ENCODE measurements at regions not wholly inside any gene's neighbourhood (a gene's known extent, or its start where the extent isn't known, plus 50 kb on each side); places are given as distances from the start of the nearest gene placed in this dataset.
"Not testable (repeated sequence)": the region's sequence is repeated elsewhere in the genome, so short reads cannot be mapped to it uniquely, and the experiment has no call there.

DNA sequence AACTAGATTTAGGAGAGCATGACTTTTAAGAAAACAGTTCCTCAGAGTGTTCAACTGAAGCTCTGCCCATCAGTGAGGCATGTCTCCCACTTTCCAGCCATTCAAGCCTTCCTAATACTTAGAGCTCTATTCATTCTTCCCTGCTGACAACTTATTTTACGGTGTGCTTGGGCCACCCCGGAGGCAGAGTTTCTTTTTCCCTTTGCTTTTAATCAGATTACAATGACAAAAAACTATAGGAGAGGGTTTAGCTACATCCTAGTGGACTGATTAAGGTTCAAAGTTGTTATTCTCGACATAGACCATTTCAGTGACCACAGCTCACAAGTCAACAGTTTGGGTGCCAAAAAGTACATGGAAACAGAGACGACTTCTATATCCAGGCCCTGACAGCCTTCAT lies 167.8 kb upstream of the TRIB2 start:
- Mint-ChIP-seq H3K4me1 (ENCODE audit: low read depth) (peaks cover 12% of the 10 kb centered on the region), H3K27ac (no peak overlapping the region), H3K27me3 (ENCODE audit: low read depth) (no peaks in the 10 kb centered on the region), H3K36me3 (ENCODE audit: low read depth) (peaks cover 7% of the 10 kb centered on the region), H3K4me3 (ENCODE audit: low read depth) (no peak overlapping the region), H3K9me3 (peaks cover 6% of the 10 kb centered on the region)
- no peak for DNase-seq (ENCODE audit: low spot score)
- intact Hi-C loops (cut with micrococcal nuclease): no loop called here

DNA sequence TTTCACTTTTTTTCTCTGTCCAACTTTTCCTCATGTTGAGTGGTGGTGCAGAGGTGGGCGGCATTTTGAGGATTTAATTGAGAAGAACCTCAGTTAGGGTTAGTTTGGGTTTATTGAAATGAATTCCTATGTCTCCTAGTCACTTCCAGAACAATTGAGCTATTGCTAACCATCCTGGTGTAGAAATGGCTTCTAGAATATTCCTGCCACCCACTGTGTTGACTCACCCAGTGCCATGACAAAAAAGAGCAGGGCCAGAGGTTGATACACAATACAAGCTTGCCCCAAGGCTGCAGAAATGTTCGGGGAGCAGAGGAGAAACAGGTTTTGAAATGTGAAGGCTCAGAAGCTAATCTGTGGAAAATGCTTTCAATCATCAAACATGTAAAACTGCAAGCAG lies 167.1 kb upstream of the TRIB2 start:
- intact Hi-C loops (cut with micrococcal nuclease): loop anchor here (10.0 kb wide), 1 partner anchor 685 kb away; no protein-coding TSS in a partner anchor
- Mint-ChIP-seq H3K27ac (no peak overlapping the region), H3K4me3 (ENCODE audit: low read depth) (no peak overlapping the region), H3K36me3 (ENCODE audit: low read depth) (peaks cover 7% of the 10 kb centered on the region), H3K27me3 (ENCODE audit: low read depth) (no peaks in the 10 kb centered on the region), H3K9me3 (peaks cover 6% of the 10 kb centered on the region), H3K4me1 (ENCODE audit: low read depth) (peaks cover 17% of the 10 kb centered on the region)
- no peak for DNase-seq (ENCODE audit: low spot score)

DNA sequence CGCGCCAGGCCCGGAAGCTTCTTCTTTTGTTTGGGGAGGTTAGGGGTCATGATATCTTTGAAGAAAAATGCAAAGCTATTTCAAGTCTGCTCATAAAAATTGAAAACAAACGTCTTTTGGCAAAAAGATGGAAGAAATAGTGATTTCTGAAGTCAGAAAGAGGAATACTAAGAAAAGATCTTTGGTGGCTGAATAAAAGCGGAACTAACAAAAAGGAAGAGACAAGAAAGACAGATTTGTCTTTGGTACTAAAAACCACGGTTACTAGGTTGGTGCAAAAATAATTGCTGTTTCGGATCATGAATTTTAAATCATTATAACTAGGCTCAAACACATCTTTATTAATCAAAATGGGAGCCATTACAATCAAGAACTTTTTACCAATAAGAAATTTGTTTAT lies 164.6 kb upstream of the TRIB2 start:
- no peak for DNase-seq (ENCODE audit: low spot score)
- peaks cover 7% of the 10 kb centered on the region for H3K36me3 Mint-ChIP-seq (ENCODE audit: low read depth)
- peaks cover 39% of the 10 kb centered on the region for H3K4me1 Mint-ChIP-seq (ENCODE audit: low read depth)
- no peaks in the 10 kb centered on the region for H3K27me3 Mint-ChIP-seq (ENCODE audit: low read depth)
- intact Hi-C loops (cut with micrococcal nuclease): loop anchor here (10.0 kb wide), 1 partner anchor 687 kb away; no protein-coding TSS in a partner anchor
- peaks cover 6% of the 10 kb centered on the region for H3K9me3 Mint-ChIP-seq
- H3K27ac Mint-ChIP-seq: no peak overlapping the region
- no peak overlapping the region for H3K4me3 Mint-ChIP-seq (ENCODE audit: low read depth)

DNA sequence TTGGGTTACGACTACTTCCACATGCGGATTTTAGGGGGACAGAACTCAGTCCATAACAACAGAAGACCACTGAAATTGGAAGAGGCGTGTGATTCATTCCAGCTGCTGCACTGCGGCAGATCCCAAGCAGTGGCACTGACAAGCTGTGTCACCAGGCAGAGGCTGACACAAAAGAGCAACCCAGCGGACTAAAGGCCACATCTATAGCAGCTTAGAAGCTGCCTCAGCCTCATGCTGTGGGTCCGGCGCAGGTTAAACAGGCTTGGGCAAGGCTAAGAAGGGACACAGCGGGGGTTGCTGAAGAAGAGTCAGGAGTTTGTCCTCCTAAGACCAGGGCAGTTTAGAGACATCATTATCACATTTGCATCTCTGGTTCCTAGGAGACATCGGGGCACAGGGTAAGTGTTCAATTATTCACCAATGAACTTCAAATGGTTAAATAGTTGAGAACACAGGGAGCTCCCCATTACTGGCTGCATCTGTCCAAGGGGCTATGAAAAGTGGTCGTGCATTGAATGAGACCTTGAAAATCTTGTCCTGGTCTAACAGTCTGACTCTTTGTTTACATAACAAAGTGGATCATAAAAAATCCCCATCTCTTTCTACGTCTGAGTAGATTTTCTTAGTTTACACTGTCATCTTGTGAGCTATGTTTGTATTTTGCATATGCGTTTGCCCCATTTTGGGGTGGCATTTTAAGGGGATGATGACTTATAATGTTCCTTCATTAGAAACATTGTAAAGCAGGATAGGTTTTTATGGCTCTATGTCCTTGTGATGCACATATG lies 162.3 kb upstream of the TRIB2 start:
- Mint-ChIP-seq H3K4me3 (ENCODE audit: low read depth) (no peak overlapping the region), H3K27ac (peak overlapping the region; percentile 85), H3K27me3 (ENCODE audit: low read depth) (no peaks in the 10 kb centered on the region), H3K4me1 (ENCODE audit: low read depth) (peaks cover 46% of the 10 kb centered on the region), H3K9me3 (peaks cover 6% of the 10 kb centered on the region), H3K36me3 (ENCODE audit: low read depth) (peaks cover 7% of the 10 kb centered on the region)
- no peak for DNase-seq (ENCODE audit: low spot score)
- intact Hi-C loops (cut with micrococcal nuclease): loop anchor here (1.0 to 10.0 kb wide), 10 partner anchors 40 to 802 kb away; partner anchors contain the start of gene TRIB2

DNA sequence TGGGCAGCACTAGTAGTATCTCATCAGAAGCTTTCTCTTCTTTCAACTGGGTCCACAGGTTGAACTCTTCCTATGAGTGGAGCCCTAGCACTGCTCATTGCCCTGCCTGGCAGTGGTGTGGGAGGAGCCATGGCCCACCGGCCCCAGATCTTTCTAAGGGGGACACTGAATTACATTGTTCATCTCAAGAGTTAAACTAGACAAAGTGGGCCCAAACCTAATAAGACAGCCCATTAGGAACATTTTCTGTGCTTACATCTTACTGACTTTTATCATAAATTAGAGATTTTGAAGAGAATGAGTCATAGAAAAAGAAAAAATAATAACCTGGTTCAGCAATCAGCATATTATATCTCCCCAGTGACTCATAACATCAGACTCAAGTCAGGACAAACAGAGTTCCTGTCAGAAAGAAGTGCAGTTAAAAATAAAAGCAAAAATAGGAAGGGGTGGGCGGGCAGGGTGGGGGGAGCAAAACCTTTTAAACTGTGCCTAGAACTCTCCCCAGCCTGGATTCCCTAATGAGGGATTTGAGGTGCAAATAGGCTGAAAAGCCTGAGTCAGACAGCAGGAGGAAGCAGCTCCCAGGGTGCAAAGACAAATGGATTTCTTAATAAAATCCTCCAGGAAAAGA lies 161.6 kb upstream of the TRIB2 start:
- H3K9me3 Mint-ChIP-seq: peaks cover 6% of the 10 kb centered on the region
- peaks cover 7% of the 10 kb centered on the region for H3K36me3 Mint-ChIP-seq (ENCODE audit: low read depth)
- DNase-seq (ENCODE audit: low spot score): no peak
- no peaks in the 10 kb centered on the region for H3K27me3 Mint-ChIP-seq (ENCODE audit: low read depth)
- peak overlapping the region; percentile 85 for H3K27ac Mint-ChIP-seq
- H3K4me3 Mint-ChIP-seq (ENCODE audit: low read depth): peak overlapping the region; percentile 14
- intact Hi-C loops (cut with micrococcal nuclease): loop anchor here (1.0 to 10.0 kb wide), 10 partner anchors 40 to 803 kb away; partner anchors contain the start of gene TRIB2
- H3K4me1 Mint-ChIP-seq (ENCODE audit: low read depth): peaks cover 42% of the 10 kb centered on the region

DNA sequence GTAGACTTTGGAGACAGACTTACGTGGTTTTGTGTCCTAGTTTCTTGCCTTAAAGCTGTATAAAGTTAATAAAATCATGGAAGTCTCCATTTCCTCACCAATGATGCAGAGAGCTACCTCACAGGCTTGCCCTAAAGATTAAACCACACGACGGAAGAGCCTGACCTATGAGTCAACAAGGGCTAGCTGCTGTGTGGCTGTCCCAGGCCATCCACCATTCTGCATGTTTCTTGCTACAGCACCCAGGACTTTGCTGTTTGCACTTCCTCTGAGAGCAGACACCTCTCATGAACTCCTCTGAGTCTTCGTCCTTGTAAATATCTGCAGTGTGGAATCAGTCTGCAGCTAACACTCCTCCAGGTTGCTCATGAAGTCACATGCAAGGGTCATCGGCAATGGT lies 160.0 kb upstream of the TRIB2 start:
- Mint-ChIP-seq H3K9me3 (peaks cover 6% of the 10 kb centered on the region), H3K36me3 (ENCODE audit: low read depth) (peaks cover 4% of the 10 kb centered on the region), H3K27ac (peak overlapping the region; percentile 46), H3K4me1 (ENCODE audit: low read depth) (peaks cover 44% of the 10 kb centered on the region), H3K27me3 (ENCODE audit: low read depth) (peaks cover 3% of the 10 kb centered on the region), H3K4me3 (ENCODE audit: low read depth) (no peak overlapping the region)
- intact Hi-C loops (cut with micrococcal nuclease): loop anchor here (1.0 to 10.0 kb wide), 9 partner anchors 32 to 804 kb away; no protein-coding TSS in a partner anchor
- DNase-seq (ENCODE audit: low spot score): no peak

DNA sequence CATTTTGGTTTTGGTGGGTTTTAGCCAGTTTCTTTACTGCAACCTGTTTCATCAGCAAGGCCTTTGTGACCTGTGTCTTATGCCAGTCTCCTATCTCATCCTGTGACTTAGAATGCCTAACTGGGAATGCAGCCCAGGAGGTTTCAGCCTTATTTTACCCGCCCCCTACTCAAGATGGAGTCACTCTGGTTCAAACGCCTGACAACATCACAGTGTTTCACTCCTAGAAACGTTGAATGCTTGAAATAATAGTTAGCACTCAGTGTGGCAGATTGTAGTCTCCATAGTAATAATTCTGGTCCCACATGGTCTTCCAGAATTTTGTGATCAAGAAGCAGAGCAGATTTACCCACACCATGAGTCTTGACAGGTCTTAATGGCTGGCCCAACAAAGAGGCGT lies 159.0 kb upstream of the TRIB2 start:
- intact Hi-C loops (cut with micrococcal nuclease): loop anchor here (2.0 to 10.0 kb wide), 8 partner anchors 50 to 805 kb away; no protein-coding TSS in a partner anchor

DNA sequence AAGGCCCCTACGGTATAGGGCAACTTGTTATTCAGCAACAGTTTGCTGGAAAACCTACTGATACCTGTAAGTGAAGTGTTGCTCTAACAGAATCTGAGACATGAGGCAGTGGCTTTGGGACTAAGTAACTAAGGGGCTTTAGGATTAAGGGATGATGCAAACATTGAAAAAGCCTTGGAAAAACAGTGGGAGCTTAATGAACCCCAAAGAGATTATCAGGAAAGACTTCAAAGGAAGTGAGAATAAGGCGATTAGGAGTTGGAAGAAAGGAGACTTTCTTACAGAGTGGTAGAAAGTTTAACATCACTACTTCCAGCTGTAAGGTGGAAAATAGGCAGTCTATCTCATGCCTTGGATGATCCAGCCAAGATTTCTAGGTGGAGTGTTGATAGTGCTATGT lies 158.2 kb upstream of the TRIB2 start:
- intact Hi-C loops (cut with micrococcal nuclease): loop anchor here (5.0 to 10.0 kb wide), 6 partner anchors 49 to 806 kb away; no protein-coding TSS in a partner anchor
- H3K9me3 Mint-ChIP-seq: no peaks in the 10 kb centered on the region
- H3K27me3 Mint-ChIP-seq (ENCODE audit: low read depth): peaks cover 3% of the 10 kb centered on the region
- DNase-seq (ENCODE audit: low spot score): no peak
- no peaks in the 10 kb centered on the region for H3K36me3 Mint-ChIP-seq (ENCODE audit: low read depth)
- H3K27ac Mint-ChIP-seq: no peak overlapping the region
- peaks cover 49% of the 10 kb centered on the region for H3K4me1 Mint-ChIP-seq (ENCODE audit: low read depth)
- no peak overlapping the region for H3K4me3 Mint-ChIP-seq (ENCODE audit: low read depth)

More for the DNA sequence above, 159.0 kb upstream of the TRIB2 start:
- Mint-ChIP-seq H3K4me3 (ENCODE audit: low read depth) (no peak overlapping the region), H3K27me3 (ENCODE audit: low read depth) (peaks cover 3% of the 10 kb centered on the region), H3K36me3 (ENCODE audit: low read depth) (no peaks in the 10 kb centered on the region), H3K4me1 (ENCODE audit: low read depth) (peaks cover 50% of the 10 kb centered on the region), H3K27ac (no peak overlapping the region), H3K9me3 (no peaks in the 10 kb centered on the region)
- no peak for DNase-seq (ENCODE audit: low spot score)

DNA sequence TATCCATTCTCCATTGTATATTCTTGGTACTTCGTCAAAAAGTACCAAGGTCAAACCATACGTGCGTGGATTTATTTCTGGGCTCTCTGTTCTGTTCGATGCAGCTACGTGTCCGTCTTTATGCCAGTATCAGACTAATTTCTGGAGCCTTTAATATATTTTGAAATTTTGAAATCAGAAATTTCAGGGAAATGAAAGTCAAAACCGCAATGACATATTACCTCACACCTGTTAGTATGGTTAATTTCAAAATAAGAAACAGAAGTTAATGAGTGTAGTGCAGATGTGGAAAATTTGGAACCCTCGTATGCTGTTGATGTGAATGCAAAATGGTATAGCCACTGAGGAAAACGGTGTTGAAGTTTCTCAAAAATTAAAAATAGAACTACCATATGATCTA lies 156.1 kb upstream of the TRIB2 start:
- H3K4me1 Mint-ChIP-seq (ENCODE audit: low read depth): peaks cover 44% of the 10 kb centered on the region
- no peak for DNase-seq (ENCODE audit: low spot score)
- no peak overlapping the region for H3K4me3 Mint-ChIP-seq (ENCODE audit: low read depth)
- H3K9me3 Mint-ChIP-seq: no peaks in the 10 kb centered on the region
- peaks cover 13% of the 10 kb centered on the region for H3K27me3 Mint-ChIP-seq (ENCODE audit: low read depth)
- intact Hi-C loops (cut with micrococcal nuclease): no loop called here
- H3K36me3 Mint-ChIP-seq (ENCODE audit: low read depth): no peaks in the 10 kb centered on the region
- no peak overlapping the region for H3K27ac Mint-ChIP-seq

DNA sequence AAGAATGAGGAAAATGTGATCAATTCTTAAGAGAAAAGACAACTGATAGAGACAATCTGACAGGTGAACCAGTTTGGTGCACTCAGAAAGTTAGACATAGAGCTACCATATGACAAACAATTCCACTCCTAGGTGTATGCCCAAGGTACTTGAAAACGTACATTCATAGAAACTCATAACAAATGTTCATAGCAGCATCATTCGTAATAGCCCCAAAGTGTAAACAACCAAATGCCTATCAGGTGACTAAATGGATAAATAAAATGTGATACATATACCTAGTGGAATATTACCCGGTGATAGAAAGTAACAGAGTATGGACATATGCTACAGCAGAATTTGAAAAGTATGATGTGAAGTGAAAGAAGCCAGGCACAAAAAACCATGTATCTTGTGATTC lies 149.3 kb upstream of the TRIB2 start:
- peaks cover 21% of the 10 kb centered on the region for H3K4me1 Mint-ChIP-seq (ENCODE audit: low read depth)
- H3K4me3 Mint-ChIP-seq (ENCODE audit: low read depth): no peak overlapping the region
- intact Hi-C loops (cut with micrococcal nuclease): no loop called here
- H3K36me3 Mint-ChIP-seq (ENCODE audit: low read depth): no peaks in the 10 kb centered on the region
- H3K27ac Mint-ChIP-seq: no peak overlapping the region
- no peaks in the 10 kb centered on the region for H3K9me3 Mint-ChIP-seq
- DNase-seq (ENCODE audit: low spot score): no peak
- H3K27me3 Mint-ChIP-seq (ENCODE audit: low read depth): peaks cover 26% of the 10 kb centered on the region

DNA sequence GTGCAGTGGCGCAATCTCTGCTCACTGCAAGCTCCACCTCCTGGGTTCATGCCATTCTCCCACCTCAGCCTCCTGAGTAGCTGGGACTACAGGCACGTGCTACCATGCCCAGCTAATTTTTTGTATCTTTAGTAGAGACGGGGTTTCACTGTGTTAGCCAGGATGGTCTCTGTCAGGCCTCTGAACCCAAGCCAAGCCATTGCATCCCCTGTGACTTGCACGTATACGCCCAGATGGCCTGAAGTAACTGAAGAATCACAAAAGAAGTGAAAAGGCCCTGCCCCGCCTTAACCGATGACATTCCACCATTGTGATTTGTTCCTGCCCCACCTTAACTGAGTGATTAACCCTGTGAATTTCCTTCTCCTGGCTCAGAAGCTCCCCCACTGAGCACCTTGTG lies 147.2 kb upstream of the TRIB2 start:
- Mint-ChIP-seq H3K4me1 (ENCODE audit: low read depth) (peaks cover 15% of the 10 kb centered on the region), H3K27me3 (ENCODE audit: low read depth) (peaks cover 20% of the 10 kb centered on the region)
- H3K9me3 Mint-ChIP-seq; H3K4me3 Mint-ChIP-seq (ENCODE audit: low read depth); intact Hi-C loops (cut with micrococcal nuclease); H3K36me3 Mint-ChIP-seq (ENCODE audit: low read depth); H3K27ac Mint-ChIP-seq; DNase-seq (ENCODE audit: low spot score): not testable (repeated sequence)

DNA sequence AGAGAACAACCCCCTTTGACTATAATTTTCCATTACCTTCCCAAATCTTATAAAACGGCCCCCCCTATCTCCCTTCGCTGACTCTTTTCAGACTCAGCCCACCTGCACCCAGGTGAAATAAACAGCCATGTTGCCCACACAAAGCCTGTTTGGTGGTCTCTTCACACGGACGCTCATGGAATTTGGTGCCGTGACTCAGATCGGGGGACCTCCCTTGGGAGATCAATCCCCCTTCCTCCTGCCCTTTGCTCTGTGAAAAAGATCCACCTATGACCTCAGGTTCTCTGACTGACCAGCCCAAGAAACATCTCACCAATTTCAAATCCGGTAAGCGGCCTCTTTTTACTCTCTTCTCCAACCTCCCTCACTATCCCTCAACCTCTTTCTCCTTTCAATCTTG lies 146.8 kb upstream of the TRIB2 start:
- intact Hi-C loops (cut with micrococcal nuclease); H3K4me3 Mint-ChIP-seq (ENCODE audit: low read depth); H3K36me3 Mint-ChIP-seq (ENCODE audit: low read depth); H3K27ac Mint-ChIP-seq; H3K9me3 Mint-ChIP-seq; DNase-seq (ENCODE audit: low spot score): not testable (repeated sequence)
- H3K27me3 Mint-ChIP-seq (ENCODE audit: low read depth): peaks cover 16% of the 10 kb centered on the region
- peaks cover 12% of the 10 kb centered on the region for H3K4me1 Mint-ChIP-seq (ENCODE audit: low read depth)

DNA sequence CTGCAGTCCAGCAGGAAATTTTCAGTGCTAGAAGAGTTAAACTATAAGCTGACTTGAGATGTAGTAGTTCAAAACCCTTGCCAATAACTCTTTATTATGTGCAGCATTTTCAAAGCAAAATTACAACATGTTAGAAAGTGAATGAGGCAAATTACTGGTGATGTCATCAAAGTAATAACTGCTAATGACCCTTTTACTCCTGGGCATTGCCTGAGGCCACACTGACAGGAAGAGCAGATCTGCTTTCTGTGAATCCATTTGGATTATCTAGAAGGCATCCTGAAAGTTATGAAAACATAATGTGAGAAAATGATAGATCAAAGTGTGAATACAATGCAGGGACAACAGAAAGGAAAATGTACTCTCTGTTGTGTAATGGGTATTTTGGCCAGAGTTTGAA lies 139.6 kb upstream of the TRIB2 start:
- H3K9me3 Mint-ChIP-seq: no peaks in the 10 kb centered on the region

More for the DNA sequence above, 139.6 kb upstream of the TRIB2 start:
- intact Hi-C loops (cut with micrococcal nuclease): no loop called here
- Mint-ChIP-seq H3K27me3 (ENCODE audit: low read depth) (peaks cover 2% of the 10 kb centered on the region), H3K4me3 (ENCODE audit: low read depth) (no peak overlapping the region), H3K27ac (no peak overlapping the region), H3K36me3 (ENCODE audit: low read depth) (no peaks in the 10 kb centered on the region), H3K4me1 (ENCODE audit: low read depth) (peaks cover 2% of the 10 kb centered on the region)
- DNase-seq (ENCODE audit: low spot score): no peak

Data from activated T-helper 2 cell treated with anti-CD3 and anti-CD28 coated beads, Interferon-gamma antibody, Interleukin-2, Interleukin-4, amounts not matched to agents 10 μg/mL and 5 μg/mL and 100 μg/mL, durations not matched to agents 14 hours and 24 hours and 36 hours (primary cell).